Stimulated activated effector memory CD8-positive, alpha-beta T cell treated with anti-CD3 and anti-CD28 coated beads, Interleukin-12 subunit alpha, Interleukin-12 subunit beta, amount 100 ng/mL, for 72 hours (primary cell): ENCODE measurements at regions not wholly inside any gene's neighbourhood (a gene's known extent, or its start where the extent isn't known, plus 50 kb on each side); places are given as distances from the start of the nearest gene placed in this dataset.

Experiments
- ATAC-seq: fragments of 150-1000 bp; cut with Tn5 transposase; 2 replicates; pipeline ENCODE4 v1.10.0; 2021
- DNase-seq, 2 donors: peaks; one replicate each; pipeline ENCODE4 v3.0.0; 2021 to 2022; ENCODE audit warnings: low spot score in 2 of 2
- H3K27ac Mint-ChIP-seq: one replicate; pipeline ENCODE4 v1.8.0; 2022; ENCODE audit warnings: mild to moderate bottlenecking, mixed read lengths
- H3K36me3 Mint-ChIP-seq: one replicate; pipeline ENCODE4 v1.8.0; 2022; ENCODE audit warnings: mild to moderate bottlenecking, mixed read lengths
- H3K4me1 Mint-ChIP-seq: one replicate; pipeline ENCODE4 v1.8.0; 2022; ENCODE audit warnings: mixed read lengths
- H3K4me3 Mint-ChIP-seq: one replicate; pipeline ENCODE4 v1.8.0; 2022; ENCODE audit warnings: mild to moderate bottlenecking, mixed read lengths
- H3K9me3 Mint-ChIP-seq: one replicate; pipeline ENCODE4 v1.8.0; 2022; ENCODE audit warnings: mixed read lengths

GRCh38 chr2:234615643-234616356 is 118.9 kb upstream of the ARL4C start:
- no peak overlapping the region for H3K4me3 Mint-ChIP-seq
- peaks cover 9% of the 10 kb centered on the region for H3K4me1 Mint-ChIP-seq
- peaks cover 6% of the 10 kb centered on the region for H3K9me3 Mint-ChIP-seq
- ATAC-seq: no peak
- H3K27ac Mint-ChIP-seq: no peak overlapping the region
- no peak for DNase-seq
- H3K36me3 Mint-ChIP-seq: no peaks in the 10 kb centered on the region

GRCh38 chr2:234611209-234611608 is 114.3 kb upstream of the ARL4C start:
- peaks cover 6% of the 10 kb centered on the region for H3K9me3 Mint-ChIP-seq

DNA sequence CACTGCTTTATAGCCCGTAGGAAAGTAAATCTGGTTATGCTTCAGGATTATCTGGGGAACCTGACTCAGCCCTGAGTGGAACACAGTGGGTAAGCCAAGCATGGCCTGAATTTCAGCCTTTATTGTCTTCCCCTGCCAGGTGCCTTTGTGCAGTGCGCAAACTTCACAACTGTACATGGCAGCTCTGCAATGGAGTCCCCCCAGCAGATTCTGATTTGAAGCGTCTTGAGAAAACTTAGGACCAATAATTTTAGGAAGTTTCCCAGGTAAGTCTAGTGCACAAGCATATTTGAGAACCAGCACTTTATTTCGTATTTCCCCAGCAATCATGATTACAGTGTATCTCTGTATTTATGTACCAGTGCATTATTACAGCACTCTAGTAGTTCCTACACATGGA is 112.1 kb upstream of the ARL4C start:
- H3K27ac Mint-ChIP-seq: no peak overlapping the region
- no peak overlapping the region for H3K4me3 Mint-ChIP-seq
- no peaks in the 10 kb centered on the region for H3K36me3 Mint-ChIP-seq
- no peaks in the 10 kb centered on the region for H3K4me1 Mint-ChIP-seq
- DNase-seq (no peak), ATAC-seq (no peak)
- H3K9me3 Mint-ChIP-seq: peaks cover 6% of the 10 kb centered on the region

More at GRCh38 chr2:234611209-234611608, 114.3 kb upstream of the ARL4C start:
- Mint-ChIP-seq H3K36me3 (no peaks in the 10 kb centered on the region), H3K4me1 (no peaks in the 10 kb centered on the region), H3K27ac (no peak overlapping the region), H3K4me3 (no peak overlapping the region)
- no peak for ATAC-seq
- no peak for DNase-seq

GRCh38 chr2:234607691-234608090 is 110.8 kb upstream of the ARL4C start:
- Mint-ChIP-seq H3K4me1 (no peaks in the 10 kb centered on the region), H3K36me3 (no peaks in the 10 kb centered on the region), H3K9me3 (peaks cover 6% of the 10 kb centered on the region), H3K27ac (no peak overlapping the region), H3K4me3 (no peak overlapping the region)
- no peak for ATAC-seq
- DNase-seq: no peak

- Mint-ChIP-seq H3K4me1 (no peaks in the 10 kb centered on the region), H3K27ac (no peak overlapping the region), H3K9me3 (peaks cover 1% of the 10 kb centered on the region), H3K36me3 (no peaks in the 10 kb centered on the region), H3K4me3 (no peak overlapping the region)
- ATAC-seq: no peak
- DNase-seq: no peak
These were observed 110.0 kb upstream of the ARL4C start for GRCh38 chr2:234606896-234607295.

DNA sequence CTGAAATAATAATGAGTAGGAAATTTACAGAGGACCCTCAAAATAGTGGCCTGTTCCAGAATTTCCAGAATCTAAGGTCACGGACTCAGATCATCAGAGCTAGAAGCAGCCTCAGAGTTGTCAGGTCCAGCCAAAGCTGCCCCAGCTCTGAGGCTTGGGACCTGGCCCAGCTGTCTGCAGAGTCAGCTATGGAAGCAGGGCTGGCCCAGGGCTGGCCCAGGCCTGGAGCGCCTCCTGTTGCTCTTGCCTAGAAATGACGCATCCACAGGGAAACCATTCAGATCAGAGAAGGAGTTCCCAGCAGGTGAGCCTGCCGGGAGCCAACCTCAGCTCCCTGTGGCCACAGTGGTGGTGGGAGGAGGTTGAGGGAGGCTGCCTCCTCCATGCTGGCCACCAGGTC is 106.7 kb upstream of the ARL4C start:
- no peak overlapping the region for H3K27ac Mint-ChIP-seq
- H3K9me3 Mint-ChIP-seq: no peaks in the 10 kb centered on the region
- ATAC-seq: no peak
- H3K4me1 Mint-ChIP-seq: no peaks in the 10 kb centered on the region
- no peak overlapping the region for H3K4me3 Mint-ChIP-seq
- no peak for DNase-seq
- no peaks in the 10 kb centered on the region for H3K36me3 Mint-ChIP-seq

DNA sequence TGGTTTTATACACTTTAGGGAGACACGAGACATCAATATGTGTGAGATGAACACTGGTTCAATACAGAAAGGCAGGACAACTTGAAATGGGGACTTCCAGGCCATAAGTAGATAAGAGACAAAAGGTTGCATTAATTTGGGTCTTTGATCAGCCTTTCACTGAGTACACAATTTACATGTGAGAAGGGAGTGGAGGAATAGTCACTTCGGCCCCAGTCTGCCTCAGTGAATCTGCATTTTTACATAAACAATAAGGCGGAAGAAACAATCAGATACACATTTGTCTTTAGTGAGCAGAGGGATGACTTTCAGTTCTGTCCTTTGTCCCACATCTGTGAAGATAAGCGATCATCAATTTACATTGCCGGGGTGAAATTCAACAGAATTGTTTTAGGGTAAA is 104.3 kb upstream of the ARL4C start:
- ATAC-seq: no peak
- H3K4me1 Mint-ChIP-seq: no peaks in the 10 kb centered on the region
- no peak overlapping the region for H3K4me3 Mint-ChIP-seq
- no peaks in the 10 kb centered on the region for H3K9me3 Mint-ChIP-seq
- H3K27ac Mint-ChIP-seq: no peak overlapping the region
- no peak for DNase-seq
- H3K36me3 Mint-ChIP-seq: no peaks in the 10 kb centered on the region

- no peak overlapping the region for H3K4me3 Mint-ChIP-seq
- no peak overlapping the region for H3K27ac Mint-ChIP-seq
- ATAC-seq (no peak), DNase-seq (no peak)
- no peaks in the 10 kb centered on the region for H3K9me3 Mint-ChIP-seq
- H3K4me1 Mint-ChIP-seq: no peaks in the 10 kb centered on the region
- no peaks in the 10 kb centered on the region for H3K36me3 Mint-ChIP-seq
These were observed 100.6 kb upstream of the ARL4C start for GRCh38 chr2:234597576-234597861.

DNA sequence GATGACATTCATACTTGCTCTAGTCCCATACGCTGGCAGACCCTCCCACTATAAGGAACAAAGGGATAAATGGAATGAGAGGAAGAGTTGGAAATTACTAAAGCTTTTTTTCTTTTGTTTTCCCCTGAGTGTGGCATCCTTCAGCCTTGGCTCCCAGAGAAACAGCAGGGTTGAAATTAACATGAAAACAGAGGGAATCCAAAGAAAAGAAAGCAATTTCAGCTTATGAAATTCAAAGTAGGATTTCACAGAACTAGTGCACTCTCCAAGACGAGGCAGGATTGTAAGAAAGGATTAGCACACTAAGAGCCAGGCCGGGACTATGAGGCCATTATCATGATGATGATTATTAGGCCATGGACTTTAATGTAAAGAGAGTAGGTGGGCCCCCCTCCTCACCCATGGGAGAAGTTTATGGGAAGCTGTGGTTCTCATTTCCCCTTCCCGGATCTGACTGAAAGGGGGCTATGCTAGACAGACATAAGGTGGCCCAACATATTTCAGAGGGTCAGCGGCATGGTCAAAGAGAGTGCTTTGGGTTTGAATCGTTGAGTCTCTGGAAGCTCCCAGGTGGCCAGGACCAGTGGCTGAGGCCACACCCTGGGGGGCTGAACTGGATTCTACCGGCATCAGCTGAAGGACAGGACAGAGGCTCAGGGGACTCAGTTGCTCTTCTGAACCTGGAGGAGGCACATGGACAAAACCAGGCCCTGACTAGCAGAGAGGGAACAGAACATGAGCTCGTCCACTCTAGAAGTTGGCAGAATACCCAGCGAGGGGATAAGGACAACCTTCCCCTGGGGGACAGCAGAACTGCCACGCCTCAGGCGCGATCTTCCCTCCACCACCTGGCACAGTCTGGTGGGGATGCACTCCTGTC is 100.1 kb upstream of the ARL4C start:
- no peak overlapping the region for H3K4me3 Mint-ChIP-seq
- H3K27ac Mint-ChIP-seq: no peak overlapping the region
- H3K36me3 Mint-ChIP-seq: no peaks in the 10 kb centered on the region
- no peaks in the 10 kb centered on the region for H3K4me1 Mint-ChIP-seq
- ATAC-seq (no peak), DNase-seq (no peak)
- no peaks in the 10 kb centered on the region for H3K9me3 Mint-ChIP-seq

GRCh38 chr2:234595829-234596228 is 98.9 kb upstream of the ARL4C start:
- Mint-ChIP-seq H3K27ac (no peak overlapping the region), H3K4me3 (no peak overlapping the region), H3K9me3 (no peaks in the 10 kb centered on the region), H3K4me1 (no peaks in the 10 kb centered on the region), H3K36me3 (no peaks in the 10 kb centered on the region)
- DNase-seq (no peak), ATAC-seq (no peak)

DNA sequence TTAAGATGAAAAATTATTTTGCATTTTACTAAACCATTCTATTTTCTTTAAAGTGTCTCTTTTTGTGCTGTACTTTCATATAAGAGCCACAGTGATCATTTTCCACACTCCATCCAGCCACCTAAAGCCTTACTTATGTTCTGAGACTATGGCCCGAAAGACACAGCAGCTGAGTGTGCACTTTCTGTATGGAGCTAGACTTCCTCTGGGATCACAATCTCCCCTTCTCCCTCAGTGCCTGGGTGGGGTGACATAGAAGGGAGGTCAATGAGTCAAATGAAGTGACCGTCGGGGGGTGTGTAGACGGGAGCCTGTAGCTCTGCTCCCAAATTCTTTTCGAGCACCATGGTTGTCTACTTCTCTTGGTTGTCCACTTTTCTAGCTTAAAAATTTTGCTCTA is 97.8 kb upstream of the ARL4C start:
- ATAC-seq (no peak), DNase-seq (no peak)
- H3K4me3 Mint-ChIP-seq: no peak overlapping the region
- no peaks in the 10 kb centered on the region for H3K36me3 Mint-ChIP-seq
- no peaks in the 10 kb centered on the region for H3K9me3 Mint-ChIP-seq
- no peaks in the 10 kb centered on the region for H3K4me1 Mint-ChIP-seq
- H3K27ac Mint-ChIP-seq: no peak overlapping the region

GRCh38 chr2:234593636-234594035 is 96.8 kb upstream of the ARL4C start:
- Mint-ChIP-seq H3K9me3 (no peaks in the 10 kb centered on the region), H3K27ac (no peak overlapping the region), H3K4me1 (no peaks in the 10 kb centered on the region), H3K4me3 (no peak overlapping the region), H3K36me3 (no peaks in the 10 kb centered on the region)
- DNase-seq (no peak), ATAC-seq (no peak)

GRCh38 chr2:234592541-234592940 is 95.7 kb upstream of the ARL4C start:
- Mint-ChIP-seq H3K27ac (no peak overlapping the region), H3K9me3 (no peaks in the 10 kb centered on the region), H3K4me1 (no peaks in the 10 kb centered on the region), H3K4me3 (no peak overlapping the region), H3K36me3 (no peaks in the 10 kb centered on the region)
- DNase-seq: no peak
- ATAC-seq: no peak

- no peak for ATAC-seq
- Mint-ChIP-seq H3K36me3 (no peaks in the 10 kb centered on the region), H3K27ac (no peak overlapping the region), H3K4me1 (no peaks in the 10 kb centered on the region), H3K4me3 (no peak overlapping the region), H3K9me3 (no peaks in the 10 kb centered on the region)
- DNase-seq: no peak
These were observed 93.2 kb upstream of the ARL4C start for GRCh38 chr2:234590076-234590475.

DNA sequence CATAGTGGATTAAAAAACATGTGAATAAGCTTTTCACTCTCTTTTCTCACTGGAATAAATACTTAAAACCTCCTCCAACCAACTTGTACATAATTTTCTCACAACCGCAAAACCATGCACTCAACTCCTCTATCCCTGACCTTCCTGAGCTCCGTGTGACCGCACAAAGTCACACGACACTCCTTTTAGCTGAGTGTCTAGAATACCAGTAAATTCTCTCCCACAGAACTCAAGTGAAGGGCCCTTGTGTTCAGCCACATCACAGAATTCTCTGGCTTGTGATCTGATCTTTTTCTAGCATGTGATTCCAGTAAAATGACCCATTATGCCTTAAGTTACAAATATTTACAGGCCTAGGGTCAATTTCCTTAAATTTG is 91.2 kb upstream of the ARL4C start:
- Mint-ChIP-seq H3K9me3 (no peaks in the 10 kb centered on the region), H3K27ac (no peak overlapping the region), H3K4me3 (no peak overlapping the region), H3K4me1 (no peaks in the 10 kb centered on the region), H3K36me3 (no peaks in the 10 kb centered on the region)
- no peak for ATAC-seq
- DNase-seq: no peak

GRCh38 chr2:234587341-234588053 is 90.6 kb upstream of the ARL4C start:
- H3K9me3 Mint-ChIP-seq: no peaks in the 10 kb centered on the region
- ATAC-seq: no peak
- no peaks in the 10 kb centered on the region for H3K4me1 Mint-ChIP-seq
- no peak for DNase-seq
- no peak overlapping the region for H3K4me3 Mint-ChIP-seq
- H3K27ac Mint-ChIP-seq: no peak overlapping the region
- no peaks in the 10 kb centered on the region for H3K36me3 Mint-ChIP-seq
